GM12891 (cell line): ENCODE measurements at regions not wholly inside any gene's neighbourhood (a gene's known extent, or its start where the extent isn't known, plus 50 kb on each side); places are given as distances from the start of the nearest gene placed in this dataset.
"Not testable (repeated sequence)": the region's sequence is repeated elsewhere in the genome, so short reads cannot be mapped to it uniquely, and the experiment has no call there.

ENCODE experiments used
- PAX5 ChIP-seq: IDR thresholded peaks from 2 replicates; pipeline ENCODE4 v1.6.1; 2011; ENCODE audit warnings: low read length, moderate library complexity, mild to moderate bottlenecking; ENCODE audit not compliant: insufficient read depth, severe bottlenecking
- POLR2A ChIP-seq: IDR thresholded peaks from 2 replicates; pipeline ENCODE4 v1.6.1; 2011; ENCODE audit warnings: low read depth, low read length, control low read depth
- POLR2AphosphoS5 ChIP-seq: IDR thresholded peaks from 2 replicates; pipeline ENCODE4 v1.6.1; 2011; ENCODE audit warnings: low read depth, low read length, control low read depth
- SPI1 ChIP-seq: IDR thresholded peaks from 2 replicates; pipeline ENCODE4 v1.6.1; 2011; ENCODE audit warnings: low read depth, low read length, control low read depth
- TAF1 ChIP-seq: IDR thresholded peaks from 2 replicates; pipeline ENCODE4 v1.6.1; 2011; ENCODE audit warnings: low read depth, low read length, control low read depth

DNA sequence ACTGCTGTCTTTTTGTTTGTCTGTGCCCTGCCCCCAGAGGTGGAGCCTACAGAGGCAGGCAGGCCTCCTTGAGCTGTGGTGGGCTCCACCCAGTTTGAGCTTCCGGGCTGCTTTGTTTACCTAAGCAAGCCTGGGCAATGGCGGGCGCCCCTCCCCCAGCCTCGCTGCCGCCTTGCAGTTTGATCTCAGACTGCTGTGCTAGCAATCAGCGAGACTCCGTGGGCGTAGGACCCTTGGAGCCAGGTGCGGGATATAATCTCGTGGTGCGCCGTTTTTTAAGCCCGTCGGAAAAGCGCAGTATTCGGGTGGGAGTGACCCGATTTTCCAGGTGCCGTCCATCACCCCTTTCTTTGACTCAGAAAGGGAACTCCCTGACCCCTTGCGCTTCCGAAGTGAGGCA is 296.2 kb downstream of the TSN start:
- TF ChIP-seq POLR2AphosphoS5, TAF1, POLR2A, PAX5, SPI1: not testable (repeated sequence)
